GM12878 (cell line): ENCODE measurements at regions not wholly inside any gene's neighbourhood (a gene's known extent, or its start where the extent isn't known, plus 50 kb on each side); places are given as distances from the start of the nearest gene placed in this dataset.

Experiments
- ATAC-seq: fragments of 200-7000 bp; cut with Tn5 transposase; 3 replicates; pipeline ENCODE4 v1.9.1; 2020; ENCODE audit warnings: mild to moderate bottlenecking, moderate library complexity
- BruUV-seq: library from RNA; stranded (reverse); fragments of 400-500 nt; replicated peaks from 2 replicates; lab custom pipeline; 2021; lab: Mats Ljungman, UMichigan
- CTCF ChIA-PET: fragments of 300-600 bp; sonication (Branson Sonifier 250); formaldehyde crosslinking; extraction: SDS; loops from one replicate; lab custom pipeline; 2021; ENCODE audit warnings: inconsistent platforms; lab: Yijun Ruan, JAX
- POLR2A ChIA-PET: fragments of 350-600 bp; formaldehyde crosslinking; extraction: SDS; loops from one replicate; lab custom pipeline; 2021; ENCODE audit warnings: inconsistent platforms; lab: Charles Lee
- RAD21 ChIA-PET: fragments of 300-600 bp; sonication (Branson Sonifier 250); formaldehyde crosslinking; loops from one replicate; lab custom pipeline; 2023; ENCODE audit warnings: antibody characterized with exemption; ENCODE audit not compliant: unreplicated experiment; lab: Charles Lee
- SMC1A ChIA-PET: fragments of 300-600 bp; sonication (Branson Sonifier 250); formaldehyde crosslinking; loops from one replicate; lab custom pipeline; 2023; ENCODE audit not compliant: unreplicated experiment, uncharacterized antibody; lab: Charles Lee
- DNase-seq: peaks from one replicate; pipeline ENCODE4 v3.0.0-alpha.2; 2011; ENCODE audit warnings: low read depth, low spot score
- FAIRE-seq: peaks from 3 replicates; lab custom pipeline; 2011; peaks lifted over from hg19 to GRCh38; lab: Jason Lieb, UNC
- H2AFZ ChIP-seq: 2 replicates; pipeline ENCODE4 v1.6.0; 2011; ENCODE audit warnings: low read depth, low read length, control low read depth; ENCODE audit not compliant: control insufficient read depth
- H3K27ac ChIP-seq: 2 replicates; pipeline ENCODE4 v1.5.1; 2011; ENCODE audit warnings: control low read depth; ENCODE audit not compliant: control insufficient read depth, insufficient read depth
- H3K27me3 ChIP-seq, 2 experiments: replicated peaks in 1 of 2; 2 replicates each; pipeline versions ENCODE4 v1.6.0 to v1.6.1; 2011; ENCODE audit warnings: low read length in 1 of 2; ENCODE audit not compliant: control insufficient read depth in 2 of 2, insufficient read depth in 2 of 2
- H3K36me3 ChIP-seq, 2 experiments: 2 replicates each; pipeline ENCODE4 v1.5.1; 2011; ENCODE audit warnings: low read length in 1 of 2; ENCODE audit not compliant: control insufficient read depth in 2 of 2, insufficient read depth in 2 of 2
- H3K4me1 ChIP-seq: 2 replicates; pipeline ENCODE4 v1.6.1; 2011; ENCODE audit warnings: mild to moderate bottlenecking, low read length, moderate library complexity, mixed read lengths; ENCODE audit not compliant: control insufficient read depth, insufficient read depth
- H3K4me2 ChIP-seq: 2 replicates; pipeline ENCODE4 v1.6.0; 2011; ENCODE audit warnings: control low read depth; ENCODE audit not compliant: control insufficient read depth, insufficient read depth
- H3K4me3 ChIP-seq: fragments of 200-600 bp; sonication (generic); 2 replicates; pipeline ENCODE4 v1.5.1; 2016
- H3K79me2 ChIP-seq: 2 replicates; pipeline ENCODE4 v1.6.0; 2011; ENCODE audit warnings: low read length; ENCODE audit not compliant: control insufficient read depth, insufficient read depth
- H3K9ac ChIP-seq: 2 replicates; pipeline ENCODE4 v1.8.0; 2011; ENCODE audit warnings: low read length, control low read depth, mixed read lengths; ENCODE audit not compliant: control insufficient read depth, insufficient read depth
- H3K9me3 ChIP-seq: replicated peaks from 3 replicates; pipeline ENCODE4 v1.5.1; 2011; ENCODE audit warnings: mild to moderate bottlenecking, low read length; ENCODE audit not compliant: control insufficient read depth, insufficient read depth
- H4K20me1 ChIP-seq: 2 replicates; pipeline ENCODE4 v1.6.0; 2011; ENCODE audit not compliant: control insufficient read depth, insufficient read depth
- BHLHE40 ChIP-seq, 2 experiments: fragments of 450-650 bp in 1 of 2; IDR thresholded peaks; 2 replicates each; pipeline ENCODE4 v1.6.1; 2011 to 2017; ENCODE audit warnings: low read depth in 2 of 2, borderline replicate concordance in 1 of 2, improper control_type of control experiment in 1 of 2, low read length in 1 of 2, mild to moderate bottlenecking in 1 of 2
- CHD2 ChIP-seq: IDR thresholded peaks from 2 replicates; pipeline ENCODE4 v1.6.1; 2011; ENCODE audit warnings: low read depth, low read length, improper control_type of control experiment, borderline replicate concordance
- E2F8 ChIP-seq: fragments of 450-650 bp; IDR thresholded peaks from 2 replicates; pipeline ENCODE4 v1.6.1; 2018; ENCODE audit warnings: mild to moderate bottlenecking, low read depth, moderate library complexity; ENCODE audit not compliant: partially characterized antibody
- ELK1 ChIP-seq: IDR thresholded peaks from 2 replicates; pipeline ENCODE4 v1.6.1; 2012; ENCODE audit warnings: low read depth, low read length, improper control_type of control experiment
- ETV6 ChIP-seq, 2 experiments: fragments of 450-650 bp in 1 of 2; IDR thresholded peaks in 1 of 2; conservative IDR thresholded peaks in 1 of 2; 2 replicates each; pipeline ENCODE4 v1.6.1; 2014; ENCODE audit warnings: antibody characterized with exemption in 1 of 2, borderline replicate concordance in 1 of 2, low read depth in 1 of 2, mild to moderate bottlenecking in 1 of 2, moderate library complexity in 1 of 2
- MTA2 ChIP-seq: fragments of 450-650 bp; IDR thresholded peaks from 2 replicates; pipeline ENCODE4 v1.6.1; 2016; ENCODE audit warnings: low read depth, mild to moderate bottlenecking, moderate library complexity
- RCOR1 ChIP-seq: conservative IDR thresholded peaks from 2 replicates; pipeline ENCODE4 v1.6.1; 2012; ENCODE audit warnings: low read depth, low read length, improper control_type of control experiment
- SREBF2 ChIP-seq: IDR thresholded peaks from 2 replicates; pipeline ENCODE4 v1.6.1; 2012; ENCODE audit warnings: mild to moderate bottlenecking, low read length
- ZBTB40 ChIP-seq: fragments of 450-650 bp; IDR thresholded peaks from 2 replicates; pipeline ENCODE4 v1.6.1; 2016; ENCODE audit warnings: mild to moderate bottlenecking, moderate library complexity, borderline replicate concordance
- ZNF687 ChIP-seq: fragments of 450-650 bp; IDR thresholded peaks from 2 replicates; pipeline ENCODE4 v1.6.1; 2017; ENCODE audit warnings: mild to moderate bottlenecking, moderate library complexity
- ZSCAN29 ChIP-seq: fragments of 450-650 bp; IDR thresholded peaks from 2 replicates; pipeline ENCODE4 v1.6.1; 2017; ENCODE audit warnings: mild to moderate bottlenecking, moderate library complexity
- WGBS: methylation state at CpG from one replicate; pipeline ENCODE4 v1.1.6; 2016; ENCODE audit warnings: low lambda C conversion rate; ENCODE audit not compliant: insufficient replicate concordance, insufficient coverage; ENCODE audit errors: missing lambda C conversion rate; 5-methylcytosine and 5-hydroxymethylcytosine counted together
- in situ Hi-C: fragments of 300-500 bp; cut with MboI; formaldehyde crosslinking; loops from 9 replicates; pipeline ENCODE4 v1.14.3; 2018; ENCODE audit warnings: mixed read lengths
- intact Hi-C: fragments of 100-400 bp; cut with micrococcal nuclease; formaldehyde crosslinking; loops from one replicate; pipeline ENCODE4 v1.14.2; 2022; ENCODE audit not compliant: unreplicated experiment

GRCh38 chr2:6652251-6652650, 213.5 kb downstream of the CMPK2 start:
- no peak overlapping the region for H3K4me3 ChIP-seq
- in situ Hi-C loops = no loop called here
- no peak for FAIRE-seq
- no peak for TF ChIP-seq ELK1
- TF ChIP-seq ZBTB40 = no peak
- TF ChIP-seq ZSCAN29 = no peak
- TF ChIP-seq ETV6 (conservative IDR thresholded peaks at IDR 0.05 in 1 of 2, IDR thresholded peaks at IDR 0.05 in 1 of 2; ENCODE audit: borderline replicate concordance in 1 of 2, low read depth in 1 of 2) = no peak
- TF ChIP-seq BHLHE40 (IDR thresholded peaks at IDR 0.05; ENCODE audit: borderline replicate concordance in 1 of 2, low read depth in 2 of 2, low read length in 1 of 2) = no peak
- no peak for TF ChIP-seq MTA2
- TF ChIP-seq CHD2 = no peak
- no peak for TF ChIP-seq ZNF687
- TF ChIP-seq RCOR1 = no peak
- TF ChIP-seq E2F8 = no peak
- no peak for TF ChIP-seq SREBF2
- TF ChIP-seq, all 136 proteins: peak for 0
- no peaks in the 10 kb centered on the region for H3K36me3 ChIP-seq
- POLR2A ChIA-PET = no interaction called here
- H3K4me1 ChIP-seq = no peaks in the 10 kb centered on the region
- RAD21 ChIA-PET = no interaction called here
- CTCF ChIA-PET = no interaction called here
- H3K9me3 ChIP-seq = no peaks in the 10 kb centered on the region
- H3K79me2 ChIP-seq = no peaks in the 10 kb centered on the region
- no peaks in the 10 kb centered on the region for H3K27me3 ChIP-seq
- SMC1A ChIA-PET = no interaction called here
- H3K9ac ChIP-seq = no peak overlapping the region
- no TSS peak for BruUV-seq
- no peak overlapping the region for H3K4me2 ChIP-seq
- H4K20me1 ChIP-seq = no peaks in the 10 kb centered on the region
- no peak overlapping the region for H3K27ac ChIP-seq
- intact Hi-C loops = no loop called here
- ATAC-seq = no peak
- 3% methylated on average over 2 of the region's 2 CpGs for WGBS
- no peak for DNase-seq
- H2AFZ ChIP-seq = no peak overlapping the region
